ENCODE measurements at regions not wholly inside any gene's neighbourhood (a gene's known extent, or its start where the extent isn't known, plus 50 kb on each side); places are given as distances from the start of the nearest gene placed in this dataset.

DNA sequence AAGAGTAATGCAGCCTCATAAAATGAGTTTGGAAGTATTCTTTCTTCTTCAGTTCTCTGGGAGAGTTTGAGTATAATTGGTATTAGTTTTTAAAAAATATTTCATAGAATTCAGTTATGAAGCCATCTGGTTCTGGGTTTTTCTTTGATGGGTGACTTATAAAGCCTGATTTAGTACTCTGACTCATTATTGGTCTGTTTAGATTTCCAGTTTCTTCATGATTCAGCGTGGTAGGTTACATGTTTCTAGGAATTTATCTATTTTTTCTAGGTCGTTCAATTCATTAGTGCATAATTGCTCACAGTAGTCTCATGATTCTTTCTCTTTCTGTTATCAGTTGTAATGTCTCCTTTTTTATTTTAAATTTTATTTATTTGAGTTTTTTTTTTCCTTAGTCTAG is 111.2 kb downstream of the CEP44 start:
- no peaks in the 10 kb centered on the region for H3K9me3 ChIP-seq
- Mint-ChIP-seq H3K9me3 (peaks cover 0 to 6% (median 0%) of the 10 kb centered on the region in 3 donors), H3K27me3 (peaks cover 6 to 7% of the 10 kb centered on the region in 2 donors), H3K4me1 (no peaks in the 10 kb centered on the region), H3K4me3 (no peak overlapping the region), H3K36me3 (no peaks in the 10 kb centered on the region), H3K27ac (no peak overlapping the region)
- H3K36me3 ChIP-seq (ENCODE audit: control insufficient read depth in 2 of 2, extremely low read depth in 1 of 2, insufficient read depth in 1 of 2, low read length in 1 of 2): no peaks in the 10 kb centered on the region
- CTCF ChIA-PET: no interaction called here
- no CpG with 5 or more reads among the region's 2 CpGs for WGBS (ENCODE audit: insufficient coverage)
- H3K4me1 ChIP-seq (ENCODE audit: control insufficient read depth in 1 of 2, extremely low read depth in 1 of 2, insufficient read depth in 2 of 2, low read length in 2 of 2): no peaks in the 10 kb centered on the region
- POLR2A ChIA-PET: no interaction called here
- H3K27me3 ChIP-seq (replicated peaks in 1 of 2; ENCODE audit: control insufficient read depth in 2 of 2, extremely low read depth in 1 of 2, insufficient read depth in 2 of 2, low read length in 1 of 2): no peaks in the 10 kb centered on the region
- no peak overlapping the region for H3K27ac ChIP-seq (ENCODE audit: low read length)
- DNase-seq: no peak
- no peak overlapping the region for H3K4me3 ChIP-seq (ENCODE audit: control insufficient read depth in 1 of 2, extremely low read depth in 1 of 2, low read length in 1 of 2)
- no peak for ATAC-seq (replicated peaks in 1 of 4)

DNA sequence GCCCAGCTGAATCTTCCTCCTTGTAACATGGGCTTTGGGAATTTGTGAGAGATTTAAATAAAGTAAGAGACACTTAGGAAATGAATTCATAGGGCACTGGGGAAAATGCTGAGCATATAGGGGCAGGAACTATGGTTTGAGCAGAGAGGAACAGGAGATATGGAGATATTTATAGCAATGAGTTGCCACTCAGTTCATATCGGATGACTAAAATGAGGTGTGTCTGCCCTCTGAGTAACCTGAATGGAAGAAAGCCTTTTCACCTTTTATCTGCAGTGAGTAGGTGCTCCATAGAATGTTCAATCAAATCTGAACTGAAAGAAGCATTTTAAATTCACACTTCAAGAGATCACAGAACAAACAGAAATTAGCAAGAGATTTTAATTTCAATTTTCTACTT is 105.7 kb downstream of the CEP44 start:
- Histone ChIP-seq H3K9me3 (no peaks in the 10 kb centered on the region), H3K36me3 (ENCODE audit: control insufficient read depth in 2 of 2, extremely low read depth in 1 of 2, insufficient read depth in 1 of 2, low read length in 1 of 2) (no peaks in the 10 kb centered on the region), H3K27ac (ENCODE audit: low read length) (no peak overlapping the region), H3K4me3 (ENCODE audit: control insufficient read depth in 1 of 2, extremely low read depth in 1 of 2, low read length in 1 of 2) (no peak overlapping the region), H3K27me3 (replicated peaks in 1 of 2; ENCODE audit: control insufficient read depth in 2 of 2, extremely low read depth in 1 of 2, insufficient read depth in 2 of 2, low read length in 1 of 2) (no peaks in the 10 kb centered on the region), H3K4me1 (ENCODE audit: control insufficient read depth in 1 of 2, extremely low read depth in 1 of 2, insufficient read depth in 2 of 2, low read length in 2 of 2) (no peaks in the 10 kb centered on the region)
- CTCF ChIA-PET: no interaction called here
- H3K36me3 Mint-ChIP-seq: no peaks in the 10 kb centered on the region
- DNase-seq (no peak), ATAC-seq (replicated peaks in 1 of 4) (no peak)
- H3K4me1 Mint-ChIP-seq: no peaks in the 10 kb centered on the region
- H3K9me3 Mint-ChIP-seq: no peaks in the 10 kb centered on the region
- no CpG with 5 or more reads among the region's 1 CpG for WGBS (ENCODE audit: insufficient coverage)
- H3K27me3 Mint-ChIP-seq: peaks cover 0 to 3% of the 10 kb centered on the region in 2 donors
- POLR2A ChIA-PET: no interaction called here
- H3K4me3 Mint-ChIP-seq: no peak overlapping the region
- H3K27ac Mint-ChIP-seq: no peak overlapping the region

DNA sequence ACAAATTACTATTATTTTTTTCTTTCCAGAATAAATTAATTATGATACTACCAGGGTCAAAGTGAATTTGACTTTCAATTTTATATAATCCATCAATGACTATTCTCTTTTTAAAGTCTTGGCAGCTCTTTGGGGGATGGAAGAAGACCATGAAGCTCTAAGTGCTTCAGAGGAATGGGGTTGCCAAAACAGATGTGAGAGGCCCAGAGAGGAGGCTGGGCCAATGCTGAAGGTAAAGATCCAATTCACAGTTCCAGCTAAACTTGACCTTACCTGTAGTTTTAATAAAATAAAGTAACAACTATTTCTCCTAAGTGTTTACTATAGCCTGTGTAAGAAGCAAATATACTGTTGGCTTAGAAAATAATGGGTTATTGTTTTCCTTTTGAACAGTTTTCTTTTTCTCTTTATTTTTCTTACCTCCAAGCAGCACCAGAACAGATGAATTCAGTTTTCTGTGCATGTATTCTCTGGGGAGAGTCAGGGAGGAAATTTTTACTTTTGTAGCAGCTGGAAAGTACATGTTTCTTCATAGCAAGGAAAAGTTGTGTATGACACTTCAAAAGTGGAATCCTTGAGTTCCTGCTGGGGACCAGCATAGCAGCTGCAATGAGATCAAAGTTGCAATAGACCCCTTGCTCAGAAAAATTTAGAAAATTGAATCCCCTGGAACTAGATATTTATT is 104.9 kb downstream of the CEP44 start:
- H3K27me3 Mint-ChIP-seq: no peaks in the 10 kb centered on the region
- Histone ChIP-seq H3K4me3 (ENCODE audit: control insufficient read depth in 1 of 2, extremely low read depth in 1 of 2, low read length in 1 of 2) (no peak overlapping the region), H3K9me3 (no peaks in the 10 kb centered on the region), H3K27me3 (replicated peaks in 1 of 2; ENCODE audit: control insufficient read depth in 2 of 2, extremely low read depth in 1 of 2, insufficient read depth in 2 of 2, low read length in 1 of 2) (no peaks in the 10 kb centered on the region), H3K27ac (ENCODE audit: low read length) (no peak overlapping the region), H3K36me3 (ENCODE audit: control insufficient read depth in 2 of 2, extremely low read depth in 1 of 2, insufficient read depth in 1 of 2, low read length in 1 of 2) (no peaks in the 10 kb centered on the region), H3K4me1 (ENCODE audit: control insufficient read depth in 1 of 2, extremely low read depth in 1 of 2, insufficient read depth in 2 of 2, low read length in 2 of 2) (no peaks in the 10 kb centered on the region)
- no peak overlapping the region for H3K27ac Mint-ChIP-seq
- ChIA-PET POLR2A (no interaction called here), CTCF (no interaction called here)
- DNase-seq (no peak), ATAC-seq (replicated peaks in 1 of 4) (no peak)
- no peaks in the 10 kb centered on the region for H3K36me3 Mint-ChIP-seq
- no peaks in the 10 kb centered on the region for H3K4me1 Mint-ChIP-seq
- no peaks in the 10 kb centered on the region for H3K9me3 Mint-ChIP-seq
- no peak overlapping the region for H3K4me3 Mint-ChIP-seq

DNA sequence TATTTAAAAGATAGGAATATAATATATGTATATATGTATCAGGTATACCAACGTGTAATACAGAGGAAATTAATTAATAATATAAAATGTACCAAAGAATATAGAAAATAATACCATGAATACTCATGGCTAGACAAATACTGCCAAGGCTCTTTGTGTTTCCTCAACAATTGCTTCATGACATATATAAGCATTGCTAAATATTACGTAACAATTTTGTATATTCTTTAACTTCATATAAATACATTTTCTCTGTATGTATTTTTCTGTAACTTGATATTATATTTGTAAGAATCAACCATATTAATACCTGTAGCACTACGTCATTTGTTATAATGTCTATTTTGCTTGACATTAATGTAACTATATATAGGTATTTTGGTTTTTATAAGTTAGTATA is 104.0 kb downstream of the CEP44 start:
- no CpG with 5 or more reads among the region's 3 CpGs for WGBS (ENCODE audit: insufficient coverage)
- DNase-seq (no peak), ATAC-seq (replicated peaks in 1 of 4) (no peak)
- Mint-ChIP-seq H3K4me1 (no peaks in the 10 kb centered on the region), H3K27ac (no peak overlapping the region), H3K27me3 (peaks cover 0 to 1% of the 10 kb centered on the region in 2 donors), H3K4me3 (no peak overlapping the region), H3K9me3 (no peaks in the 10 kb centered on the region), H3K36me3 (no peaks in the 10 kb centered on the region)
- Histone ChIP-seq H3K9me3 (no peaks in the 10 kb centered on the region), H3K4me3 (ENCODE audit: control insufficient read depth in 1 of 2, extremely low read depth in 1 of 2, low read length in 1 of 2) (no peak overlapping the region), H3K27ac (ENCODE audit: low read length) (no peak overlapping the region), H3K4me1 (ENCODE audit: control insufficient read depth in 1 of 2, extremely low read depth in 1 of 2, insufficient read depth in 2 of 2, low read length in 2 of 2) (no peaks in the 10 kb centered on the region), H3K27me3 (replicated peaks in 1 of 2; ENCODE audit: control insufficient read depth in 2 of 2, extremely low read depth in 1 of 2, insufficient read depth in 2 of 2, low read length in 1 of 2) (no peaks in the 10 kb centered on the region), H3K36me3 (ENCODE audit: control insufficient read depth in 2 of 2, extremely low read depth in 1 of 2, insufficient read depth in 1 of 2, low read length in 1 of 2) (no peaks in the 10 kb centered on the region)
- ChIA-PET POLR2A (no interaction called here), CTCF (no interaction called here)

DNA sequence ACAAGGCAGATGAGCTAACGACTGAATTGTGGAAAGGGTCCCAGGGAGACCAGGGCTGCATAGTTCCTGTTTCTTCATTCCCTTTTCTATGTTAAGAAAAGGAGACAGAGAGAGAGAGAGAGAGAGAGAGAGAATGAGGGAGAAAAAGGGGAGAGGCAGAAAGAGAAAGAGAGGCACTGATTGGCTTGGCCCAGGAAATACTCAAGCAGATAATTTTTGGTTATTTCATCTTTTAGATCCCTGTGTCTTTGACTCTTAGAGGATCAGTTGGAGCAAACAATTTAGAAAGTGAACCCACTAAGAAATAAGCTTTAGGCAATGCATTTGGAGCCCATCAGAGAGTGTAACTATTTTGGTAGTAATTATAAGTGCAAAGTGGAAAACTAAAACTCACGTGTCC is 103.4 kb downstream of the CEP44 start:
- Histone ChIP-seq H3K4me3 (ENCODE audit: control insufficient read depth in 1 of 2, extremely low read depth in 1 of 2, low read length in 1 of 2) (no peak overlapping the region), H3K27ac (ENCODE audit: low read length) (no peak overlapping the region), H3K27me3 (replicated peaks in 1 of 2; ENCODE audit: control insufficient read depth in 2 of 2, extremely low read depth in 1 of 2, insufficient read depth in 2 of 2, low read length in 1 of 2) (no peaks in the 10 kb centered on the region), H3K9me3 (no peaks in the 10 kb centered on the region), H3K36me3 (ENCODE audit: control insufficient read depth in 2 of 2, extremely low read depth in 1 of 2, insufficient read depth in 1 of 2, low read length in 1 of 2) (no peaks in the 10 kb centered on the region), H3K4me1 (ENCODE audit: control insufficient read depth in 1 of 2, extremely low read depth in 1 of 2, insufficient read depth in 2 of 2, low read length in 2 of 2) (no peaks in the 10 kb centered on the region)
- DNase-seq (no peak), ATAC-seq (replicated peaks in 1 of 4) (no peak)
- POLR2A ChIA-PET: interaction anchor here in 1 of 2 donors (0.6 kb wide), 1 partner anchor 109 kb away, joined by 3 read pairs; no protein-coding TSS in a partner anchor
- CTCF ChIA-PET: interaction anchor here in 1 of 2 donors (0.6 kb wide), 1 partner anchor 14 kb away, joined by 3 read pairs; no protein-coding TSS in a partner anchor
- Mint-ChIP-seq H3K9me3 (no peaks in the 10 kb centered on the region), H3K4me3 (no peak overlapping the region), H3K4me1 (no peaks in the 10 kb centered on the region), H3K27ac (no peak overlapping the region), H3K27me3 (peaks cover 0 to 3% of the 10 kb centered on the region in 2 donors), H3K36me3 (no peaks in the 10 kb centered on the region)
- 71% methylated on average over 1 of the region's 2 CpGs for WGBS (ENCODE audit: insufficient coverage)

DNA sequence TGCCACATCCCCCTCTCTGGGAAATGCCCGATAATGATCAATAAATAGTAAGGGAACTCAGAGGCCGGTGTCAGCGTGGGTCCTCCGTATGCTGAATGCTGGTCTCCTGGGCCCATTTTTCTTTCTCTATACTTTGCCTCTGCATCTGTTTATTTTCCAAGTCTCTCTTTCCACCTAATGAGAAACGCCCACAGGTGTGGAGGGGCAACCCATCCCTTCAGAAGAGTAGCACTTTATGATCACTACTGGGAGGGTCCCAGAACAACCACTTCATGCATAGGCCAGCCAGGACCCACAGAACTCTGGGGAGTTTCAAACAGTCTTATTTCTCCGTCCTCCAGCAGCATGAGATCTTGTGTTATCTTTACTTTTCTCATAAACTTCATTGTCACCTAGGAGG is 100.1 kb downstream of the CEP44 start:
- no peaks in the 10 kb centered on the region for H3K36me3 Mint-ChIP-seq
- 94% methylated on average over 3 of the region's 6 CpGs for WGBS (ENCODE audit: insufficient coverage)
- H3K27ac Mint-ChIP-seq: no peak overlapping the region
- H3K36me3 ChIP-seq (ENCODE audit: control insufficient read depth in 2 of 2, extremely low read depth in 1 of 2, insufficient read depth in 1 of 2, low read length in 1 of 2): no peaks in the 10 kb centered on the region
- H3K27me3 ChIP-seq (replicated peaks in 1 of 2; ENCODE audit: control insufficient read depth in 2 of 2, extremely low read depth in 1 of 2, insufficient read depth in 2 of 2, low read length in 1 of 2): no peaks in the 10 kb centered on the region
- POLR2A ChIA-PET: no interaction called here
- H3K27me3 Mint-ChIP-seq: peaks cover 0 to 3% of the 10 kb centered on the region in 2 donors
- no peaks in the 10 kb centered on the region for H3K4me1 Mint-ChIP-seq
- H3K4me3 ChIP-seq (ENCODE audit: control insufficient read depth in 1 of 2, extremely low read depth in 1 of 2, low read length in 1 of 2): no peak overlapping the region
- H3K9me3 ChIP-seq: no peaks in the 10 kb centered on the region
- no peaks in the 10 kb centered on the region for H3K9me3 Mint-ChIP-seq
- CTCF ChIA-PET: no interaction called here
- H3K27ac ChIP-seq (ENCODE audit: low read length): no peak overlapping the region
- ATAC-seq (replicated peaks in 1 of 4) (no peak), DNase-seq (no peak)
- H3K4me1 ChIP-seq (ENCODE audit: control insufficient read depth in 1 of 2, extremely low read depth in 1 of 2, insufficient read depth in 2 of 2, low read length in 2 of 2): no peaks in the 10 kb centered on the region
- H3K4me3 Mint-ChIP-seq: no peak overlapping the region

Measured in T-cell (primary cell).